OCI-LY1 (cell line): ENCODE measurements at regions not wholly inside any gene's neighbourhood (a gene's known extent, or its start where the extent isn't known, plus 50 kb on each side); places are given as distances from the start of the nearest gene placed in this dataset.
"Not testable (repeated sequence)": the region's sequence is repeated elsewhere in the genome, so short reads cannot be mapped to it uniquely, and the experiment has no call there.

ENCODE experiments used
- H2AFZ ChIP-seq: fragments of 200-600 bp; sonication (generic), shearing (Covaris generic); 2 replicates; pipeline ENCODE4 v1.6.0; 2014; ENCODE audit warnings: antibody characterized with exemption, mild to moderate bottlenecking, low read length
- H3F3A ChIP-seq: fragments of 200-600 bp; sonication (generic), shearing (Covaris generic); 2 replicates; pipeline ENCODE4 v1.6.0; 2014; ENCODE audit warnings: mild to moderate bottlenecking, antibody characterized with exemption, low read length, moderate library complexity; ENCODE audit not compliant: insufficient read depth
- H3K27ac ChIP-seq: fragments of 200-600 bp; sonication (generic); 2 replicates; pipeline ENCODE4 v1.5.1; 2014; ENCODE audit warnings: low read length, mixed run types, mild to moderate bottlenecking, low read depth; ENCODE audit not compliant: poor library complexity, severe bottlenecking
- H3K27me3 ChIP-seq: fragments of 200-600 bp; sonication (generic); 2 replicates; pipeline ENCODE4 v1.6.0; 2014; ENCODE audit warnings: antibody characterized with exemption, mild to moderate bottlenecking, low read length, moderate library complexity; ENCODE audit not compliant: insufficient read depth
- H3K36me3 ChIP-seq: fragments of 200-600 bp; sonication (generic); 2 replicates; pipeline ENCODE4 v1.6.1; 2014; ENCODE audit warnings: mild to moderate bottlenecking, antibody characterized with exemption, low read length, moderate library complexity, mixed read lengths; ENCODE audit not compliant: insufficient read depth
- H3K4me1 ChIP-seq: fragments of 200-600 bp; sonication (generic); 2 replicates; pipeline ENCODE4 v1.5.1; 2014; ENCODE audit warnings: mild to moderate bottlenecking, low read length, moderate library complexity; ENCODE audit not compliant: insufficient read depth, severe bottlenecking
- H3K4me2 ChIP-seq: fragments of 200-600 bp; sonication (generic), shearing (Covaris generic); 2 replicates; pipeline ENCODE4 v1.6.1; 2014; ENCODE audit warnings: low read length
- H3K4me3 ChIP-seq: fragments of 200-600 bp; sonication (generic); 2 replicates; pipeline ENCODE4 v1.5.1; 2014; ENCODE audit warnings: low read length, low read depth, mild to moderate bottlenecking, mixed read lengths; ENCODE audit not compliant: poor library complexity, severe bottlenecking
- H3K79me2 ChIP-seq: fragments of 200-600 bp; shearing (Covaris generic); 2 replicates; pipeline ENCODE4 v1.6.1; 2016; ENCODE audit warnings: mixed run types, low read length, mixed read lengths; ENCODE audit not compliant: insufficient read depth
- H3K9ac ChIP-seq: fragments of 200-600 bp; sonication (generic), shearing (Covaris generic); 2 replicates; pipeline ENCODE4 v1.6.1; 2014; ENCODE audit warnings: mild to moderate bottlenecking, low read length, mixed read lengths
- H3K9me2 ChIP-seq: fragments of 200-600 bp; sonication (generic), shearing (Covaris generic); 2 replicates; pipeline ENCODE4 v1.6.1; 2014; ENCODE audit warnings: low read depth, mild to moderate bottlenecking, low read length, mixed read lengths
- H3K9me3 ChIP-seq: fragments of 200-600 bp; shearing (Covaris generic); 2 replicates; pipeline ENCODE4 v1.6.1; 2014; ENCODE audit warnings: low read length, mixed read lengths
- H4K20me1 ChIP-seq: fragments of 200-600 bp; sonication (generic), shearing (Covaris generic); 2 replicates; pipeline ENCODE4 v1.6.0; 2016; ENCODE audit warnings: mild to moderate bottlenecking, low read length; ENCODE audit not compliant: insufficient read depth
- CTCF ChIP-seq: fragments of 200-600 bp; sonication (generic), shearing (Covaris generic); IDR thresholded peaks from 2 replicates; pipeline ENCODE4 v1.5.1; 2017; ENCODE audit warnings: mild to moderate bottlenecking, antibody characterized with exemption, low read length, moderate library complexity, mixed read lengths
- EZH2 ChIP-seq: fragments of 200-600 bp; sonication (generic), shearing (Covaris generic); IDR thresholded peaks from 2 replicates; pipeline ENCODE4 v1.8.0; 2017; ENCODE audit warnings: borderline replicate concordance, mixed run types, mild to moderate bottlenecking, antibody characterized with exemption, low read length, moderate library complexity, mixed read lengths

GRCh38 chr11:37313266-37313665 lies 715.2 kb upstream of the RAG2 start:
- no peak overlapping the region for H3K9ac ChIP-seq
- H3K79me2 ChIP-seq = no peaks in the 10 kb centered on the region
- TF ChIP-seq CTCF (no peak), EZH2 (no peak)
- H3K4me1 ChIP-seq = no peaks in the 10 kb centered on the region
- no peak overlapping the region for H3K4me3 ChIP-seq
- H3K27me3 ChIP-seq = no peaks in the 10 kb centered on the region
- H3K27ac ChIP-seq = no peak overlapping the region
- H2AFZ ChIP-seq = no peak overlapping the region
- H3K4me2 ChIP-seq = no peak overlapping the region
- no peaks in the 10 kb centered on the region for H4K20me1 ChIP-seq
- H3F3A ChIP-seq = no peaks in the 10 kb centered on the region
- H3K9me2 ChIP-seq = no peaks in the 10 kb centered on the region
- no peaks in the 10 kb centered on the region for H3K36me3 ChIP-seq
- no peaks in the 10 kb centered on the region for H3K9me3 ChIP-seq

GRCh38 chr11:37306563-37306962 lies 708.5 kb upstream of the RAG2 start:
- TF ChIP-seq EZH2 = no peak
- no peak for TF ChIP-seq CTCF
- H3K27ac ChIP-seq = no peak overlapping the region
- no peak overlapping the region for H3K4me3 ChIP-seq

GRCh38 chr11:37301405-37301804 lies 703.4 kb upstream of the RAG2 start:
- H3K9me3 ChIP-seq, H3K9me2 ChIP-seq, H3K36me3 ChIP-seq, H3K79me2 ChIP-seq, H3K27me3 ChIP-seq, H3F3A ChIP-seq, H3K9ac ChIP-seq, H3K4me3 ChIP-seq, H3K4me2 ChIP-seq, H3K27ac ChIP-seq, H3K4me1 ChIP-seq, H2AFZ ChIP-seq, H4K20me1 ChIP-seq: not testable (repeated sequence)

More at GRCh38 chr11:37306563-37306962, 708.5 kb upstream of the RAG2 start:
- Histone ChIP-seq H3K9me3 (no peaks in the 10 kb centered on the region), H3K36me3 (no peaks in the 10 kb centered on the region), H3K4me2 (no peak overlapping the region), H2AFZ (no peak overlapping the region), H3K79me2 (no peaks in the 10 kb centered on the region), H3K4me1 (no peaks in the 10 kb centered on the region), H3K27me3 (no peaks in the 10 kb centered on the region), H3K9me2 (no peaks in the 10 kb centered on the region), H3K9ac (no peak overlapping the region), H3F3A (no peaks in the 10 kb centered on the region), H4K20me1 (no peaks in the 10 kb centered on the region)

GRCh38 chr11:37298173-37298572 lies 700.1 kb upstream of the RAG2 start:
- Histone ChIP-seq H3K9me3 (no peaks in the 10 kb centered on the region), H2AFZ (no peak overlapping the region), H3K4me3 (no peak overlapping the region), H3K36me3 (no peaks in the 10 kb centered on the region), H3K79me2 (no peaks in the 10 kb centered on the region), H3K4me2 (no peak overlapping the region), H3F3A (no peaks in the 10 kb centered on the region), H3K27ac (no peak overlapping the region), H3K9ac (no peak overlapping the region), H3K9me2 (no peaks in the 10 kb centered on the region), H4K20me1 (no peaks in the 10 kb centered on the region), H3K4me1 (no peaks in the 10 kb centered on the region), H3K27me3 (no peaks in the 10 kb centered on the region)
- TF ChIP-seq CTCF (no peak), EZH2 (no peak)
